WTC11 (cell line): ENCODE measurements at regions not wholly inside any gene's neighbourhood (a gene's known extent, or its start where the extent isn't known, plus 50 kb on each side); places are given as distances from the start of the nearest gene placed in this dataset.

Source experiments
- CREB1 ChIP-seq: sonication (generic); formaldehyde crosslinking; IDR thresholded peaks from 2 replicates; pipeline ENCODE4 v1.8.0; 2023; ENCODE audit warnings: mild to moderate bottlenecking, missing genetic modification reagents
- FOXK1 ChIP-seq: sonication (generic); formaldehyde crosslinking; IDR thresholded peaks from 2 replicates; pipeline ENCODE4 v1.8.0; 2022; ENCODE audit warnings: mild to moderate bottlenecking, moderate library complexity, missing genetic modification reagents
- HMGA2 ChIP-seq: fragments of 250-450 bp; sonication (Bioruptor Pico); IDR thresholded peaks from 2 replicates; pipeline ENCODE4 v1.4.0; 2021; ENCODE audit warnings: mild to moderate bottlenecking, moderate library complexity
- JUN ChIP-seq: sonication (generic); formaldehyde crosslinking; IDR thresholded peaks from 2 replicates; pipeline ENCODE4 v1.8.0; 2023; ENCODE audit warnings: mild to moderate bottlenecking, missing genetic modification reagents
- NFATC4 ChIP-seq: fragments of 250-450 bp; sonication (Bioruptor Pico); IDR thresholded peaks from 2 replicates; pipeline ENCODE4 v1.9.0; 2021; ENCODE audit warnings: mild to moderate bottlenecking
- RELA ChIP-seq: sonication (generic); formaldehyde crosslinking; IDR thresholded peaks from 2 replicates; pipeline ENCODE4 v1.8.1; 2022; ENCODE audit warnings: missing genetic modification reagents, mild to moderate bottlenecking, borderline replicate concordance
- SMAD4 ChIP-seq: sonication (generic); formaldehyde crosslinking; IDR thresholded peaks from 2 replicates; pipeline ENCODE4 v1.8.0; 2022; ENCODE audit warnings: mild to moderate bottlenecking, missing genetic modification reagents
- SP1 ChIP-seq: sonication (generic); formaldehyde crosslinking; conservative IDR thresholded peaks from 2 replicates; pipeline ENCODE4 v1.8.1; 2022; ENCODE audit warnings: missing genetic modification reagents
- TCF7 ChIP-seq: sonication (generic); formaldehyde crosslinking; IDR thresholded peaks from 2 replicates; pipeline ENCODE4 v1.8.0; 2022; ENCODE audit warnings: mild to moderate bottlenecking, low read depth, missing genetic modification reagents, moderate library complexity
- ZBTB21 ChIP-seq: sonication (generic); formaldehyde crosslinking; IDR thresholded peaks from 2 replicates; pipeline ENCODE4 v1.8.1; 2023; ENCODE audit warnings: mild to moderate bottlenecking, missing genetic modification reagents, borderline replicate concordance
- ZNF121 ChIP-seq: sonication (generic); formaldehyde crosslinking; IDR thresholded peaks from 2 replicates; pipeline ENCODE4 v1.8.0; 2023; ENCODE audit warnings: missing genetic modification reagents
- TF ChIP-seq, protein P1 (sequence below): sonication (generic); formaldehyde crosslinking; IDR thresholded peaks from 2 replicates; pipeline ENCODE4 v1.8.0; 2022; ENCODE audit warnings: mild to moderate bottlenecking, missing genetic modification reagents
- TF ChIP-seq, protein P2 (sequence below): fragments of 200-600 bp; IDR thresholded peaks from 2 replicates; pipeline ENCODE4 v1.8.0; 2022; ENCODE audit warnings: antibody characterized with exemption
- TF ChIP-seq, protein P3 (sequence below): sonication (generic); formaldehyde crosslinking; IDR thresholded peaks from 2 replicates; pipeline ENCODE4 v1.8.0; 2022; ENCODE audit warnings: mild to moderate bottlenecking, missing genetic modification reagents

GRCh38 chr2:196500686-196501431 is 138.7 kb upstream of the CCDC150 start:
- TF ChIP-seq NFATC4 (CRISPR knock-in tag), result no peak
- no peak for TF ChIP-seq FOXK1 (CRISPR knock-in tag)
- TF ChIP-seq, protein P1, sequence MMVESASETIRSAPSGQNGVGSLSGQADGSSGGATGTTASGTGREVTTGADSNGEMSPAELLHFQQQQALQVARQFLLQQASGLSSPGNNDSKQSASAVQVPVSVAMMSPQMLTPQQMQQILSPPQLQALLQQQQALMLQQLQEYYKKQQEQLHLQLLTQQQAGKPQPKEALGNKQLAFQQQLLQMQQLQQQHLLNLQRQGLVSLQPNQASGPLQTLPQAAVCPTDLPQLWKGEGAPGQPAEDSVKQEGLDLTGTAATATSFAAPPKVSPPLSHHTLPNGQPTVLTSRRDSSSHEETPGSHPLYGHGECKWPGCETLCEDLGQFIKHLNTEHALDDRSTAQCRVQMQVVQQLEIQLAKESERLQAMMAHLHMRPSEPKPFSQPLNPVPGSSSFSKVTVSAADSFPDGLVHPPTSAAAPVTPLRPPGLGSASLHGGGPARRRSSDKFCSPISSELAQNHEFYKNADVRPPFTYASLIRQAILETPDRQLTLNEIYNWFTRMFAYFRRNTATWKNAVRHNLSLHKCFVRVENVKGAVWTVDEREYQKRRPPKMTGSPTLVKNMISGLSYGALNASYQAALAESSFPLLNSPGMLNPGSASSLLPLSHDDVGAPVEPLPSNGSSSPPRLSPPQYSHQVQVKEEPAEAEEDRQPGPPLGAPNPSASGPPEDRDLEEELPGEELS (CRISPR knock-in tag), result no peak
- TF ChIP-seq, protein P2, sequence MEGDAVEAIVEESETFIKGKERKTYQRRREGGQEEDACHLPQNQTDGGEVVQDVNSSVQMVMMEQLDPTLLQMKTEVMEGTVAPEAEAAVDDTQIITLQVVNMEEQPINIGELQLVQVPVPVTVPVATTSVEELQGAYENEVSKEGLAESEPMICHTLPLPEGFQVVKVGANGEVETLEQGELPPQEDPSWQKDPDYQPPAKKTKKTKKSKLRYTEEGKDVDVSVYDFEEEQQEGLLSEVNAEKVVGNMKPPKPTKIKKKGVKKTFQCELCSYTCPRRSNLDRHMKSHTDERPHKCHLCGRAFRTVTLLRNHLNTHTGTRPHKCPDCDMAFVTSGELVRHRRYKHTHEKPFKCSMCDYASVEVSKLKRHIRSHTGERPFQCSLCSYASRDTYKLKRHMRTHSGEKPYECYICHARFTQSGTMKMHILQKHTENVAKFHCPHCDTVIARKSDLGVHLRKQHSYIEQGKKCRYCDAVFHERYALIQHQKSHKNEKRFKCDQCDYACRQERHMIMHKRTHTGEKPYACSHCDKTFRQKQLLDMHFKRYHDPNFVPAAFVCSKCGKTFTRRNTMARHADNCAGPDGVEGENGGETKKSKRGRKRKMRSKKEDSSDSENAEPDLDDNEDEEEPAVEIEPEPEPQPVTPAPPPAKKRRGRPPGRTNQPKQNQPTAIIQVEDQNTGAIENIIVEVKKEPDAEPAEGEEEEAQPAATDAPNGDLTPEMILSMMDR, result no peak
- TF ChIP-seq HMGA2 (CRISPR knock-in tag), result no peak
- no peak for TF ChIP-seq ZNF121 (CRISPR knock-in tag)
- TF ChIP-seq SP1 (CRISPR knock-in tag), result no peak
- no peak for TF ChIP-seq RELA (CRISPR knock-in tag)
- TF ChIP-seq CREB1 (CRISPR knock-in tag), result no peak
- no peak for TF ChIP-seq ZBTB21 (CRISPR knock-in tag)
- TF ChIP-seq, protein P3, sequence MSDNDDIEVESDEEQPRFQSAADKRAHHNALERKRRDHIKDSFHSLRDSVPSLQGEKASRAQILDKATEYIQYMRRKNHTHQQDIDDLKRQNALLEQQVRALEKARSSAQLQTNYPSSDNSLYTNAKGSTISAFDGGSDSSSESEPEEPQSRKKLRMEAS (CRISPR knock-in tag), result no peak
- no peak for TF ChIP-seq SMAD4 (CRISPR knock-in tag)
- TF ChIP-seq JUN, result no peak
- TF ChIP-seq TCF7 (CRISPR knock-in tag), result no peak
